Tibial nerve (tissue), 4 donors: ENCODE measurements at regions not wholly inside any gene's neighbourhood (a gene's known extent, or its start where the extent isn't known, plus 50 kb on each side); places are given as distances from the start of the nearest gene placed in this dataset.

Experiments used
- DNase-seq, 2 donors: peaks; one replicate each; pipeline ENCODE4 v3.0.0-alpha.2; 2019; ENCODE audit warnings: low spot score in 2 of 2
- H3K27ac ChIP-seq, 4 donors: fragments of 200-600 bp; sonication (generic) in 3 of 4; one replicate each; pipeline ENCODE4 v1.5.1; 2017 to 2019; ENCODE audit warnings: mild to moderate bottlenecking in 1 of 4
- H3K27me3 ChIP-seq, 2 donors: fragments of 200-600 bp; sonication (generic) in 1 of 2; one replicate each; pipeline versions ENCODE4 v1.5.1 to v1.6.0; 2017 to 2019
- H3K36me3 ChIP-seq, 3 donors: fragments of 200-600 bp; sonication (generic); one replicate each; pipeline ENCODE4 v1.5.1; 2018 to 2019
- H3K4me1 ChIP-seq, 4 donors: fragments of 200-600 bp; sonication (generic) in 3 of 4; one replicate each; pipeline ENCODE4 v1.5.1; 2017 to 2019
- H3K4me3 ChIP-seq, 4 donors: fragments of 200-600 bp; sonication (generic) in 3 of 4; one replicate each; pipeline ENCODE4 v1.5.1; 2017 to 2019; ENCODE audit warnings: mild to moderate bottlenecking in 1 of 4, moderate library complexity in 1 of 4
- H3K9me3 ChIP-seq, 4 donors: fragments of 200-600 bp; sonication (generic) in 3 of 4; one replicate each; pipeline ENCODE4 v1.5.1; 2017 to 2019
- EP300 ChIP-seq, 2 donors: sonication (generic); formaldehyde crosslinking; IDR thresholded peaks; one replicate each; pipeline ENCODE4 v1.6.1; 2017; ENCODE audit warnings: antibody characterized with exemption in 2 of 2, mild to moderate bottlenecking in 1 of 2
- POLR2A ChIP-seq, 2 donors: fragments of 450-650 bp; IDR thresholded peaks; one replicate each; pipeline ENCODE4 v1.6.1; 2017; ENCODE audit warnings: antibody characterized with exemption in 2 of 2, mild to moderate bottlenecking in 2 of 2, moderate library complexity in 2 of 2
- WGBS, 2 donors: methylation state at CpG; one replicate each; pipeline ENCODE4 v1.1.5; 2018; 5-methylcytosine and 5-hydroxymethylcytosine counted together
- TF ChIP-seq, protein P1 (sequence below), 5 experiments: fragments of 200-600 bp in 3 of 5; fragments of 450-650 bp in 2 of 5; sonication (generic) in 3 of 5; IDR thresholded peaks; one replicate each; pipeline ENCODE4 v1.5.1; 2016 to 2019; ENCODE audit warnings: antibody characterized with exemption in 5 of 5, mild to moderate bottlenecking in 3 of 5, moderate library complexity in 2 of 5

DNA sequence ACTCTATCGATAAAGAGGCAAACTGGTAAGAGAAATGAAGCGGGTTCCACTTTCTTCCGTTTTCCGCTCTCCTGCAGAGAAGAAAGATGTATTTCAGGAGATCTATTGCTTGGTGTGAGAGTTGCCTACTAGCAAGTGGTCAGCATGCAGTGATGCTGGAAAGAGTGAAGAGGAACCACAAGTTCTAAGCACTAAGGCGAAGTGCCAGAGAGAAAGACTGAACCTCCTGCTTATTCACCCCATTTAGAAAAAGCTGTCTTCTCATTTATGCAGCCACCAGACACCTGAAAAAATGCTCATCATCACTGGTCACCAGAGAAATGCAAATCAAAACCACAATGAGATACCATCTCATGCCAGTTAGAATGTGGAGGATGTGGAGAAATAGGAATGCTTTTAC is 78.7 kb upstream of the GPC6 start:
- Histone ChIP-seq H3K9me3 (no peaks in the 10 kb centered on the region), H3K4me3 (no peak overlapping the region), H3K36me3 (no peaks in the 10 kb centered on the region), H3K27ac (no peak overlapping the region), H3K27me3 (no peaks in the 10 kb centered on the region), H3K4me1 (no peaks in the 10 kb centered on the region)
- TF ChIP-seq EP300 (IDR thresholded peaks at IDR 0.05): no peak
- no peak for TF ChIP-seq POLR2A (IDR thresholded peaks at IDR 0.05)
- TF ChIP-seq, protein P1, sequence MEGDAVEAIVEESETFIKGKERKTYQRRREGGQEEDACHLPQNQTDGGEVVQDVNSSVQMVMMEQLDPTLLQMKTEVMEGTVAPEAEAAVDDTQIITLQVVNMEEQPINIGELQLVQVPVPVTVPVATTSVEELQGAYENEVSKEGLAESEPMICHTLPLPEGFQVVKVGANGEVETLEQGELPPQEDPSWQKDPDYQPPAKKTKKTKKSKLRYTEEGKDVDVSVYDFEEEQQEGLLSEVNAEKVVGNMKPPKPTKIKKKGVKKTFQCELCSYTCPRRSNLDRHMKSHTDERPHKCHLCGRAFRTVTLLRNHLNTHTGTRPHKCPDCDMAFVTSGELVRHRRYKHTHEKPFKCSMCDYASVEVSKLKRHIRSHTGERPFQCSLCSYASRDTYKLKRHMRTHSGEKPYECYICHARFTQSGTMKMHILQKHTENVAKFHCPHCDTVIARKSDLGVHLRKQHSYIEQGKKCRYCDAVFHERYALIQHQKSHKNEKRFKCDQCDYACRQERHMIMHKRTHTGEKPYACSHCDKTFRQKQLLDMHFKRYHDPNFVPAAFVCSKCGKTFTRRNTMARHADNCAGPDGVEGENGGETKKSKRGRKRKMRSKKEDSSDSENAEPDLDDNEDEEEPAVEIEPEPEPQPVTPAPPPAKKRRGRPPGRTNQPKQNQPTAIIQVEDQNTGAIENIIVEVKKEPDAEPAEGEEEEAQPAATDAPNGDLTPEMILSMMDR (IDR thresholded peaks at IDR 0.05): no peak
- WGBS, 2 donors: 88 to 97% methylated on average over 5 of the region's 5 CpGs
- no peak for DNase-seq

DNA sequence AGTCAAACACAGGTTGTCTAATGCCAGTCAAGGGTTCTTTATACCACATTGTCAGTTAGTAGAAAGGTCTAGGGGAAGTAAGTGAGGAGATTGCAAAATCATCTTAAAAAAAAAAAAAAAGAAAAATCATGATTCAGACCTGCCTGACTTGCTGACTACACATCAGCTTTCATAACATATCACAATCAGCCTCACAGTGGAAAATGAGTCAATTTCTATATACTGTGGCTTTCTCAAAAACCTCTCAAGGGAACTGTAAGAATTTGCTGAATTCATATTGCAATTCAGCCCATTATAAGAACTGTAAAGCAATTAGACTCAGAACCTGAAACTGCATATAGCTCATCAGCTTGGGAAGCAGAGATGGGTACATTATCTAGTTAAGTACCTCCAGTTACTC is 75.3 kb upstream of the GPC6 start:
- TF ChIP-seq, protein P1 (IDR thresholded peaks at IDR 0.05): no peak
- TF ChIP-seq EP300 (IDR thresholded peaks at IDR 0.05): no peak
- no peaks in the 10 kb centered on the region for H3K4me1 ChIP-seq
- peak overlapping the region in 1 of 4 donors; percentile 49 for H3K27ac ChIP-seq
- DNase-seq: no peak
- H3K4me3 ChIP-seq: no peak overlapping the region
- H3K27me3 ChIP-seq: no peaks in the 10 kb centered on the region
- no peaks in the 10 kb centered on the region for H3K9me3 ChIP-seq
- no peaks in the 10 kb centered on the region for H3K36me3 ChIP-seq

DNA sequence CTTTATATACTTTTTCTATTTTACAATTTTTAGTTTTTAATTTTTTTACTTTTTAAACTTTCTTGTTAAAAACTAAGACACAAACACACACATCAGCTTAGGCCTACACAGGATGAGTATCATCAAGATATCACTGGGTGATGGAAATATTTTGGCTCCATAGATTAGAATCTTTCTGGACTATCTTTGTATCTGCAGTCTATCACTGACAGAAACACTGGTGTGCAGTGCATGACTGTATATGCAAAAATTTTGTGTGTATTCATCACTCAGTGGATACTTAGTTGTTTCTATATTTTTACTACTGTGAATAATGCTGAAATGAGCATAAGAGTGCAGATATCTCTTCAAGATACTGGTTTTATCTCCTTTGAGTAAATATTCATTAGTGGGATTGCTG is 68.0 kb upstream of the GPC6 start:
- no peak for DNase-seq
- H3K4me3 ChIP-seq: no peak overlapping the region
- peaks cover 0 to 3% (median 0%) of the 10 kb centered on the region in 4 donors for H3K9me3 ChIP-seq
- TF ChIP-seq POLR2A (IDR thresholded peaks at IDR 0.05) (no peak), EP300 (IDR thresholded peaks at IDR 0.05) (no peak)
- TF ChIP-seq, protein P1 (IDR thresholded peaks at IDR 0.05): no peak
- no peaks in the 10 kb centered on the region for H3K27me3 ChIP-seq
- no peak overlapping the region for H3K27ac ChIP-seq
- no peaks in the 10 kb centered on the region for H3K4me1 ChIP-seq
- no peaks in the 10 kb centered on the region for H3K36me3 ChIP-seq

DNA sequence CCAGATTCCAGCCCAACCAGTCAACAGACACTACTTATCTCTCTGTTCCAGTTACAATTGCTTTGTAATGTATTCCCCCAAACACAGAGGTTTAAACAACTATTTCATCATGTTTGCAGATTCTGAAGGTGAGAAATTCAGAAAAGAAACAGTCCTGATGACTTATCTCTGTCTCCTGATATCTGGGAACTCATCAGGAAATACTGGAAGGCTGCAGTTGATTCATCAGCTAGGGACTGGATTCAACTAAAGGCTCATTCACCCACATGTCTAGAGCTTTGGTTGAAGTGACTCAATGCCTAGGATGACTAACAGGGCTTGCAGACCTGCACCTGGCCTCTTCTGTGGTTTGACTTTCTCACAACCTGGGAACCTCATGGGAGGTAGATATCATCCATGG is 56.6 kb upstream of the GPC6 start:
- H3K4me1 ChIP-seq: no peaks in the 10 kb centered on the region

DNA sequence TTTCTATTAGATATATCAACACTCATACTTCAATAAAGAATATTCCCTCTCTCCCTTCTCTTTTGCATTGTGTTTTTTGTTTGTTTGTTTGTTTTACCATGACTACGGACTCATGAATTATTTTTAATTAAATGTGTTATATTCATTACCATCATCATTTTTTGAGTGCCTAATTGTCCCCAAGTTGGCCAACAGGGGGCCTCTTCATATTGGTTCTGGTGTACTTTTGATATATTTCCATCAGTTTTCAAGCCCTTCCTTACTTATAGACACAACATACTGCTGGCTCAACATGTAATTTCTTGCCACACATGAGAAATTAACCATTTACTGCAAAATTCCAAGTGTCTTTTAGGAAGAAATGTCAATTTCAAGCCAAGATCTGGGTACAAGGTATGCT is 54.5 kb upstream of the GPC6 start:
- Histone ChIP-seq H3K9me3 (peaks cover 0 to 5% (median 0%) of the 10 kb centered on the region in 4 donors), H3K4me1 (no peaks in the 10 kb centered on the region), H3K36me3 (no peaks in the 10 kb centered on the region), H3K4me3 (no peak overlapping the region), H3K27ac (no peak overlapping the region), H3K27me3 (no peaks in the 10 kb centered on the region)
- 52 to 78% methylated on average over 1 of the region's 1 CpG for WGBS, 2 donors
- no peak for TF ChIP-seq POLR2A (IDR thresholded peaks at IDR 0.05)
- no peak for TF ChIP-seq EP300 (IDR thresholded peaks at IDR 0.05)
- TF ChIP-seq, protein P1 (IDR thresholded peaks at IDR 0.05): no peak
- DNase-seq: no peak

More for the DNA sequence above, 56.6 kb upstream of the GPC6 start:
- Histone ChIP-seq H3K4me3 (no peak overlapping the region), H3K27me3 (no peaks in the 10 kb centered on the region), H3K36me3 (no peaks in the 10 kb centered on the region), H3K9me3 (peaks cover 0 to 5% (median 0%) of the 10 kb centered on the region in 4 donors), H3K27ac (no peak overlapping the region)
- TF ChIP-seq, protein P1 (IDR thresholded peaks at IDR 0.05): no peak
- no peak for TF ChIP-seq EP300 (IDR thresholded peaks at IDR 0.05)
- TF ChIP-seq POLR2A (IDR thresholded peaks at IDR 0.05): no peak
- DNase-seq: no peak
